Activated CD8-positive, alpha-beta T cell treated with anti-CD3 and anti-CD28 coated beads, Interleukin-2, amount 10 ng/mL, durations not matched to agents 7 days and 5 days (primary cell): ENCODE measurements at regions not wholly inside any gene's neighbourhood (a gene's known extent, or its start where the extent isn't known, plus 50 kb on each side); places are given as distances from the start of the nearest gene placed in this dataset.

Experiments used
- ATAC-seq: fragments of 150-1000 bp; cut with Tn5 transposase; one replicate; pipeline ENCODE4 v1.10.0; 2021; ENCODE audit warnings: moderate library complexity
- CTCF ChIA-PET: fragments of 350-600 bp; sonication (Branson Sonifier 250); formaldehyde crosslinking; loops from one replicate; lab custom pipeline; 2021; ENCODE audit warnings: antibody characterized with exemption; lab: Charles Lee
- POLR2A ChIA-PET: fragments of 350-600 bp; sonication (Branson Sonifier 250); formaldehyde crosslinking; loops from one replicate; lab custom pipeline; 2021; ENCODE audit warnings: antibody characterized with exemption; lab: Charles Lee
- DNase-seq: peaks from one replicate; pipeline ENCODE4 v3.0.0-alpha.2; 2020
- H3K27ac Mint-ChIP-seq: one replicate; pipeline ENCODE4 v1.8.0; 2021; ENCODE audit warnings: mild to moderate bottlenecking, mixed read lengths
- H3K27me3 Mint-ChIP-seq: one replicate; pipeline ENCODE4 v1.8.0; 2021; ENCODE audit warnings: low read depth, mixed read lengths
- H3K36me3 Mint-ChIP-seq: one replicate; pipeline ENCODE4 v1.8.0; 2021; ENCODE audit warnings: low read depth, mixed read lengths
- H3K4me1 Mint-ChIP-seq: one replicate; pipeline ENCODE4 v1.8.0; 2021; ENCODE audit warnings: low read depth, mixed read lengths
- H3K4me3 Mint-ChIP-seq: one replicate; pipeline ENCODE4 v1.8.0; 2021; ENCODE audit warnings: mild to moderate bottlenecking, mixed read lengths
- H3K9me3 Mint-ChIP-seq: one replicate; pipeline ENCODE4 v1.8.0; 2022; ENCODE audit warnings: mixed read lengths; ENCODE audit not compliant: insufficient read depth

GRCh38 chr12:65517656-65518210 lies 239.2 kb downstream of the MSRB3 start:
- DNase-seq: no peak
- Mint-ChIP-seq H3K27me3 (no peaks in the 10 kb centered on the region), H3K9me3 (no peaks in the 10 kb centered on the region), H3K4me3 (no peak overlapping the region), H3K36me3 (no peaks in the 10 kb centered on the region), H3K27ac (no peak overlapping the region), H3K4me1 (no peaks in the 10 kb centered on the region)
- ChIA-PET CTCF (no interaction called here), POLR2A (no interaction called here)
- ATAC-seq: no peak

- POLR2A ChIA-PET: no interaction called here
- no peaks in the 10 kb centered on the region for H3K27me3 Mint-ChIP-seq
- no peak overlapping the region for H3K4me3 Mint-ChIP-seq
- no peaks in the 10 kb centered on the region for H3K9me3 Mint-ChIP-seq
- H3K36me3 Mint-ChIP-seq: no peaks in the 10 kb centered on the region
- no peak for ATAC-seq
- H3K27ac Mint-ChIP-seq: no peak overlapping the region
- CTCF ChIA-PET: no interaction called here
- DNase-seq: no peak
- H3K4me1 Mint-ChIP-seq: no peaks in the 10 kb centered on the region
Observed at GRCh38 chr12:65518771-65519170, 240.3 kb downstream of the MSRB3 start.

- no peaks in the 10 kb centered on the region for H3K4me1 Mint-ChIP-seq
- H3K27ac Mint-ChIP-seq: no peak overlapping the region
- H3K36me3 Mint-ChIP-seq: no peaks in the 10 kb centered on the region
- no peak overlapping the region for H3K4me3 Mint-ChIP-seq
- ChIA-PET CTCF (no interaction called here), POLR2A (no interaction called here)
- no peak for ATAC-seq
- DNase-seq: no peak
- H3K27me3 Mint-ChIP-seq: no peaks in the 10 kb centered on the region
- no peaks in the 10 kb centered on the region for H3K9me3 Mint-ChIP-seq
Observed at GRCh38 chr12:65520658-65521057, 242.2 kb downstream of the MSRB3 start.

GRCh38 chr12:65522956-65523860 lies 244.7 kb downstream of the MSRB3 start:
- Mint-ChIP-seq H3K4me3 (no peak overlapping the region), H3K27me3 (no peaks in the 10 kb centered on the region), H3K27ac (no peak overlapping the region), H3K9me3 (no peaks in the 10 kb centered on the region), H3K36me3 (no peaks in the 10 kb centered on the region), H3K4me1 (no peaks in the 10 kb centered on the region)
- DNase-seq: no peak
- ChIA-PET CTCF (interaction anchor here (1.1 kb wide), 1 partner anchor 23 kb away, joined by 3 read pairs; no protein-coding TSS in a partner anchor), POLR2A (no interaction called here)
- no peak for ATAC-seq

- CTCF ChIA-PET: interaction anchor here (1.1 kb wide), 1 partner anchor 22 kb away, joined by 3 read pairs; no protein-coding TSS in a partner anchor
- POLR2A ChIA-PET: no interaction called here
- H3K4me1 Mint-ChIP-seq: no peaks in the 10 kb centered on the region
- H3K27ac Mint-ChIP-seq: no peak overlapping the region
- no peaks in the 10 kb centered on the region for H3K9me3 Mint-ChIP-seq
- ATAC-seq (no peak), DNase-seq (no peak)
- no peaks in the 10 kb centered on the region for H3K36me3 Mint-ChIP-seq
- no peak overlapping the region for H3K4me3 Mint-ChIP-seq
- H3K27me3 Mint-ChIP-seq: no peaks in the 10 kb centered on the region
Observed at GRCh38 chr12:65524666-65525065, 246.2 kb downstream of the MSRB3 start.

GRCh38 chr12:65525491-65526141 lies 247.1 kb downstream of the MSRB3 start:
- ATAC-seq: no peak
- ChIA-PET CTCF (interaction anchor here (0.9 kb wide), 1 partner anchor 15 kb away, joined by 3 read pairs; no protein-coding TSS in a partner anchor), POLR2A (no interaction called here)
- Mint-ChIP-seq H3K9me3 (no peaks in the 10 kb centered on the region), H3K4me1 (no peaks in the 10 kb centered on the region), H3K4me3 (no peak overlapping the region), H3K27ac (no peak overlapping the region), H3K36me3 (no peaks in the 10 kb centered on the region), H3K27me3 (no peaks in the 10 kb centered on the region)
- DNase-seq: no peak

- no peaks in the 10 kb centered on the region for H3K4me1 Mint-ChIP-seq
Observed at GRCh38 chr12:65526311-65526710, 247.8 kb downstream of the MSRB3 start.

GRCh38 chr12:65528127-65528526 lies 249.6 kb downstream of the MSRB3 start:
- no peak for ATAC-seq
- peaks cover 5% of the 10 kb centered on the region for H3K4me1 Mint-ChIP-seq
- no peaks in the 10 kb centered on the region for H3K27me3 Mint-ChIP-seq

More at GRCh38 chr12:65526311-65526710, 247.8 kb downstream of the MSRB3 start:
- H3K9me3 Mint-ChIP-seq: no peaks in the 10 kb centered on the region
- H3K4me3 Mint-ChIP-seq: no peak overlapping the region
- ChIA-PET CTCF (no interaction called here), POLR2A (no interaction called here)
- no peaks in the 10 kb centered on the region for H3K36me3 Mint-ChIP-seq
- no peak overlapping the region for H3K27ac Mint-ChIP-seq
- no peak for DNase-seq
- no peak for ATAC-seq
- H3K27me3 Mint-ChIP-seq: no peaks in the 10 kb centered on the region

GRCh38 chr12:65529106-65529505 lies 250.6 kb downstream of the MSRB3 start:
- POLR2A ChIA-PET: no interaction called here

More at GRCh38 chr12:65528127-65528526, 249.6 kb downstream of the MSRB3 start:
- H3K36me3 Mint-ChIP-seq: no peaks in the 10 kb centered on the region
- ChIA-PET POLR2A (no interaction called here), CTCF (no interaction called here)
- DNase-seq: no peak
- no peak overlapping the region for H3K27ac Mint-ChIP-seq
- no peaks in the 10 kb centered on the region for H3K9me3 Mint-ChIP-seq
- no peak overlapping the region for H3K4me3 Mint-ChIP-seq

GRCh38 chr12:65529771-65530435 lies 251.4 kb downstream of the MSRB3 start:
- H3K36me3 Mint-ChIP-seq: no peaks in the 10 kb centered on the region
- peaks cover 7% of the 10 kb centered on the region for H3K4me1 Mint-ChIP-seq
- no peak overlapping the region for H3K4me3 Mint-ChIP-seq
- ChIA-PET POLR2A (no interaction called here), CTCF (no interaction called here)
- H3K27ac Mint-ChIP-seq: no peak overlapping the region
- ATAC-seq: no peak
- H3K9me3 Mint-ChIP-seq: no peaks in the 10 kb centered on the region
- no peak for DNase-seq
- H3K27me3 Mint-ChIP-seq: no peaks in the 10 kb centered on the region

More at GRCh38 chr12:65529106-65529505, 250.6 kb downstream of the MSRB3 start:
- Mint-ChIP-seq H3K4me1 (peaks cover 7% of the 10 kb centered on the region), H3K27me3 (no peaks in the 10 kb centered on the region), H3K4me3 (no peak overlapping the region), H3K36me3 (no peaks in the 10 kb centered on the region), H3K9me3 (no peaks in the 10 kb centered on the region), H3K27ac (no peak overlapping the region)
- CTCF ChIA-PET: no interaction called here
- DNase-seq (no peak), ATAC-seq (no peak)

GRCh38 chr12:65532162-65532561 lies 253.7 kb downstream of the MSRB3 start:
- POLR2A ChIA-PET: no interaction called here
- H3K27ac Mint-ChIP-seq: no peak overlapping the region

More at GRCh38 chr12:65532162-65532561, 253.7 kb downstream of the MSRB3 start:
- H3K4me3 Mint-ChIP-seq: no peak overlapping the region
- no peaks in the 10 kb centered on the region for H3K36me3 Mint-ChIP-seq
- ATAC-seq: no peak
- H3K9me3 Mint-ChIP-seq: no peaks in the 10 kb centered on the region
- H3K4me1 Mint-ChIP-seq: peaks cover 7% of the 10 kb centered on the region
- no peaks in the 10 kb centered on the region for H3K27me3 Mint-ChIP-seq
- no peak for DNase-seq
- CTCF ChIA-PET: no interaction called here
